Vagina (tissue), 2 donors: ENCODE measurements at regions not wholly inside any gene's neighbourhood (a gene's known extent, or its start where the extent isn't known, plus 50 kb on each side); places are given as distances from the start of the nearest gene placed in this dataset.

Experiments
- POLR2A ChIP-seq, 2 donors: fragments of 450-650 bp; IDR thresholded peaks; one replicate each; pipeline ENCODE4 v1.6.1; 2017; ENCODE audit warnings: antibody characterized with exemption in 2 of 2, mild to moderate bottlenecking in 2 of 2, moderate library complexity in 2 of 2
- TF ChIP-seq, protein P1 (sequence below), 3 experiments: fragments of 450-650 bp in 2 of 3; fragments of 200-600 bp in 1 of 3; sonication (generic) in 1 of 3; IDR thresholded peaks; one replicate each; pipeline ENCODE4 v1.5.1; 2017 to 2019; ENCODE audit warnings: antibody characterized with exemption in 3 of 3, mild to moderate bottlenecking in 2 of 3, moderate library complexity in 2 of 3

DNA sequence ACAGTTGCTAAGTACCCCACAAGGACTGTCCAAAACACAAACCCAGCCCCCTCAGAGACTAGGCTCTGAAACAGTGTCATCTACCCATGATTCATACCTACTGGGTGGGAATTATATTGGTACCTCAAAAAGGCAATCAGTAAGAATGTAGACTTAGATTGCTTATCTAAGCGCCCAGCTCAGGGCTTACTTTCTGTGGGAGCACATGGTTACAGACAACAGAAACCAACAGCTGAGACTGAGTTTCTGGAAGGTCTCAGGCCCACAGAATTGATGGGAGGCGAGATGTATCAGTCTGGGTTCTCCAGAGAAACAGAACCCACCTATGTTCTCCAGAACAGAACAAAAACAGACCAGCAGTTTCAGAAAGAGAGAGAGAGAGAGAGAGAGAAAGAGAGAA lies 147.3 kb upstream of the KAZN start:
- TF ChIP-seq, protein P1, sequence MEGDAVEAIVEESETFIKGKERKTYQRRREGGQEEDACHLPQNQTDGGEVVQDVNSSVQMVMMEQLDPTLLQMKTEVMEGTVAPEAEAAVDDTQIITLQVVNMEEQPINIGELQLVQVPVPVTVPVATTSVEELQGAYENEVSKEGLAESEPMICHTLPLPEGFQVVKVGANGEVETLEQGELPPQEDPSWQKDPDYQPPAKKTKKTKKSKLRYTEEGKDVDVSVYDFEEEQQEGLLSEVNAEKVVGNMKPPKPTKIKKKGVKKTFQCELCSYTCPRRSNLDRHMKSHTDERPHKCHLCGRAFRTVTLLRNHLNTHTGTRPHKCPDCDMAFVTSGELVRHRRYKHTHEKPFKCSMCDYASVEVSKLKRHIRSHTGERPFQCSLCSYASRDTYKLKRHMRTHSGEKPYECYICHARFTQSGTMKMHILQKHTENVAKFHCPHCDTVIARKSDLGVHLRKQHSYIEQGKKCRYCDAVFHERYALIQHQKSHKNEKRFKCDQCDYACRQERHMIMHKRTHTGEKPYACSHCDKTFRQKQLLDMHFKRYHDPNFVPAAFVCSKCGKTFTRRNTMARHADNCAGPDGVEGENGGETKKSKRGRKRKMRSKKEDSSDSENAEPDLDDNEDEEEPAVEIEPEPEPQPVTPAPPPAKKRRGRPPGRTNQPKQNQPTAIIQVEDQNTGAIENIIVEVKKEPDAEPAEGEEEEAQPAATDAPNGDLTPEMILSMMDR (IDR thresholded peaks at IDR 0.05) = no peak
- no peak for TF ChIP-seq POLR2A (IDR thresholded peaks at IDR 0.05)
